ENCODE measurements at regions not wholly inside any gene's neighbourhood (a gene's known extent, or its start where the extent isn't known, plus 50 kb on each side); places are given as distances from the start of the nearest gene placed in this dataset.

GRCh38 chr13:68390987-68391386 lies 1160.9 kb upstream of the PCDH9 start:
- CTCF ChIA-PET (ENCODE audit: partially characterized antibody) = interaction anchor here (0.6 kb wide), 1 partner anchor 135 kb away, joined by 3 read pairs; no protein-coding TSS in a partner anchor
- DNase-seq (ENCODE audit: low read depth in 1 of 2, low spot score in 2 of 2) = no peak
- Histone ChIP-seq H4K20me1 (replicated peaks in 1 of 2; ENCODE audit: control insufficient read depth in 1 of 2, insufficient read depth in 2 of 2, low read length in 2 of 2) (no peaks in the 10 kb centered on the region), H3K9me3 (ENCODE audit: insufficient read depth in 2 of 2, low read depth in 1 of 2, low read length in 1 of 2) (no peaks in the 10 kb centered on the region), H3K23me2 (ENCODE audit: low read depth, low read length) (no peaks in the 10 kb centered on the region), H2BK120ac (replicated peaks; ENCODE audit: low read depth, low read length) (no peak overlapping the region), H4K5ac (ENCODE audit: insufficient read length, low read depth, low read length) (no peak overlapping the region), H3K27ac (ENCODE audit: low read depth, low read length) (no peak overlapping the region), H3K14ac (ENCODE audit: insufficient read length) (no peak overlapping the region), H3K36me3 (ENCODE audit: control insufficient read depth in 2 of 4, insufficient read depth in 4 of 4, low read length in 3 of 4) (no peaks in the 10 kb centered on the region), H3K23ac (ENCODE audit: insufficient read length) (no peak overlapping the region), H3K18ac (ENCODE audit: extremely low read depth, low read length) (no peak overlapping the region), H3K4me2 (ENCODE audit: insufficient read depth in 1 of 2, low read depth in 2 of 2, low read length in 2 of 2) (no peak overlapping the region), H2AK5ac (ENCODE audit: low read depth, low read length) (no peak overlapping the region), H2AFZ (ENCODE audit: low read length) (no peak overlapping the region), H3K4ac (replicated peaks; ENCODE audit: insufficient read length, low read depth, low read length) (no peak overlapping the region), H2BK15ac (ENCODE audit: low read length) (no peak overlapping the region), H3K27me3 (replicated peaks in 1 of 4; ENCODE audit: control insufficient read depth in 3 of 4, extremely low read depth in 1 of 4, insufficient read depth in 3 of 4, low read length in 3 of 4) (no peaks in the 10 kb centered on the region), H2BK5ac (ENCODE audit: low read depth, low read length) (no peak overlapping the region), H3K4me3 (ENCODE audit: extremely low read depth in 1 of 4, insufficient read depth in 2 of 4, low read depth in 3 of 4, low read length in 4 of 4) (no peak overlapping the region), H2BK20ac (ENCODE audit: low read length) (no peak overlapping the region), H4K91ac (replicated peaks; ENCODE audit: insufficient read length, low read length) (no peak overlapping the region), H3K9ac (replicated peaks in 1 of 4; ENCODE audit: extremely low read depth in 1 of 4, low read depth in 3 of 4, low read length in 3 of 4) (no peak overlapping the region), H2BK12ac (ENCODE audit: low read depth, low read length) (no peak overlapping the region), H3K79me2 (ENCODE audit: control insufficient read depth in 1 of 2, insufficient read depth in 2 of 2, low read length in 2 of 2) (no peaks in the 10 kb centered on the region), H3K4me1 (replicated peaks in 1 of 4; ENCODE audit: control insufficient read depth in 3 of 4, insufficient read depth in 4 of 4, low read length in 3 of 4) (no peaks in the 10 kb centered on the region), H3K56ac (replicated peaks; ENCODE audit: insufficient read length, low read depth, low read length) (no peak overlapping the region), H4K8ac (ENCODE audit: extremely low read depth, insufficient read depth, low read length) (no peak overlapping the region), H3K79me1 (ENCODE audit: low read depth, low read length) (no peaks in the 10 kb centered on the region)
- 94 to 100% methylated on average over 2 to 5 of the region's 5 CpGs for WGBS, 2 experiments (ENCODE audit: extremely low coverage in 1 of 2, insufficient coverage in 1 of 2, insufficient read length in 1 of 2, insufficient replicate concordance in 2 of 2, low coverage in 1 of 2, low lambda C conversion rate in 2 of 2, missing lambda C conversion rate in 1 of 2)
- POLR2A ChIA-PET (ENCODE audit: partially characterized antibody) = no interaction called here
- no peak for FAIRE-seq
- no peak for TF ChIP-seq TAF1 (IDR thresholded peaks at IDR 0.05; ENCODE audit: low read depth, low read length)
- TF ChIP-seq ZNF274 (IDR thresholded peaks at IDR 0.05; ENCODE audit: borderline replicate concordance, extremely low read depth, low read length) = no peak
- TF ChIP-seq GABPA (IDR thresholded peaks at IDR 0.05; ENCODE audit: borderline replicate concordance, insufficient read depth, low read length) = no peak
- TF ChIP-seq, protein P1, sequence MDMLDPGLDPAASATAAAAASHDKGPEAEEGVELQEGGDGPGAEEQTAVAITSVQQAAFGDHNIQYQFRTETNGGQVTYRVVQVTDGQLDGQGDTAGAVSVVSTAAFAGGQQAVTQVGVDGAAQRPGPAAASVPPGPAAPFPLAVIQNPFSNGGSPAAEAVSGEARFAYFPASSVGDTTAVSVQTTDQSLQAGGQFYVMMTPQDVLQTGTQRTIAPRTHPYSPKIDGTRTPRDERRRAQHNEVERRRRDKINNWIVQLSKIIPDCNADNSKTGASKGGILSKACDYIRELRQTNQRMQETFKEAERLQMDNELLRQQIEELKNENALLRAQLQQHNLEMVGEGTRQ (IDR thresholded peaks at IDR 0.05; ENCODE audit: low read length) = no peak
- no peak for TF ChIP-seq NANOG (IDR thresholded peaks at IDR 0.05; ENCODE audit: insufficient read depth, low read depth, low read length, poor library complexity, severe bottlenecking)
- TF ChIP-seq GTF2F1 (IDR thresholded peaks at IDR 0.05; ENCODE audit: borderline replicate concordance, low read depth, low read length) = no peak
- no peak for TF ChIP-seq TAF7 (optimal IDR thresholded peaks at IDR 0.05; ENCODE audit: borderline replicate concordance, low read depth, low read length)
- no peak for TF ChIP-seq SP1 (IDR thresholded peaks at IDR 0.05; ENCODE audit: low read depth, low read length)
- no peak for TF ChIP-seq KDM1A (IDR thresholded peaks at IDR 0.05; ENCODE audit: borderline replicate concordance, low read length)
- TF ChIP-seq YY1 (IDR thresholded peaks at IDR 0.05; ENCODE audit: low read depth, low read length) = no peak
- TF ChIP-seq BCL11A (IDR thresholded peaks at IDR 0.05; ENCODE audit: low read depth in 2 of 2, low read length in 2 of 2) = no peak
- TF ChIP-seq JUND (IDR thresholded peaks at IDR 0.05; ENCODE audit: low read length) = no peak
- no peak for TF ChIP-seq EP300 (IDR thresholded peaks at IDR 0.05; ENCODE audit: borderline replicate concordance in 1 of 2, low read depth in 2 of 2, low read length in 2 of 2)

All from H1 (cell line).